Nephron (organoid): ENCODE measurements at regions not wholly inside any gene's neighbourhood (a gene's known extent, or its start where the extent isn't known, plus 50 kb on each side); places are given as distances from the start of the nearest gene placed in this dataset.
A peak's percentile ranks its signal among the peaks of the same experiment; 100 is the strongest.

ENCODE experiments used
- H3K27ac Mint-ChIP-seq, 3 experiments: 2 replicates each; pipeline ENCODE4 v1.8.0; 2020; ENCODE audit warnings: mixed read lengths in 3 of 3, mild to moderate bottlenecking in 2 of 3, moderate library complexity in 1 of 3
- H3K27me3 Mint-ChIP-seq: 2 replicates; pipeline ENCODE4 v1.8.0; 2021; ENCODE audit warnings: low read depth, mild to moderate bottlenecking, moderate library complexity, mixed read lengths
- H3K36me3 Mint-ChIP-seq: 2 replicates; pipeline ENCODE4 v1.8.0; 2020; ENCODE audit warnings: low read depth, mixed read lengths
- H3K4me1 Mint-ChIP-seq: 2 replicates; pipeline ENCODE4 v1.8.0; 2020; ENCODE audit warnings: mixed read lengths
- H3K4me3 Mint-ChIP-seq, 3 experiments: 2 replicates each; pipeline ENCODE4 v1.8.0; 2020; ENCODE audit warnings: mild to moderate bottlenecking in 3 of 3, mixed read lengths in 3 of 3, moderate library complexity in 2 of 3
- H3K9me3 Mint-ChIP-seq: 2 replicates; pipeline ENCODE4 v1.8.0; 2020; ENCODE audit warnings: mixed read lengths
- TF ChIP-seq, protein P1 (sequence below), 3 experiments: fragments of 200-600 bp; sonication (generic); IDR thresholded peaks; one replicate each; pipeline ENCODE4 v1.5.0; 2021; ENCODE audit warnings: antibody characterized with exemption in 3 of 3; ENCODE audit not compliant: unreplicated experiment in 3 of 3

DNA sequence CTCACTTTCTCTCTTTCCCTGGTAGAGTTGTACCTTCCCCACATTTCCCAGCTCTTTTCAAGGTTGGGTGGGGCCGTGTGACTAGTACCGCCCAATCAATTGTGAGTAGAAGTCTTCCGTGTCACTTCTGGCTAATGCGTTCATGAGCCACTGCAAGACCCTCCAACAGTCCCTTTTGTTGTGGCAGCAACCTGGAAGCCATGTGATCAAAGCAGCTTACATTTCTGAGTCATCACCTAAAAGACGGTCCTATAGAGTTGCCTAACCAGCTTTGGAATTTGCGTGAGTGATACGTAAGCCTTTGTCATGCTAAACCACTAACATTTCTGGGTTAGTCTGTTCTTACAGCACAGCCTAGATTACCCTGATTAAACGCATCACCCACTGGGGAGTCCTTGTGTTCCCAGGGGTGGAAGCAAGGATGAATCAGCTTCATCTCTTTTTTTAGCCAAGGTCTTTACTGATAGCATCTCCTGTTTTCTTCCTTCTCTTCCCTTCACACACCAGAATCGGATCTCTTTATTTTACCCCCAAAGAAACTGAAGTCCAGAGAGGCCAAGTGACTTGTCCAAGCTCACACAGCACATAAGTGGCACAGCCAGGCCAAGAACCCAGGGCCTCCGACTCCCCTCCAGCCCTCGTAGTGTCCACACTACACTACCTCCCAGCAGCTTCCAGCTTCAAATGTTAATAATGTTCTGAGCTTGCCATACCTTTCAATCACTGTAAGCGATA, 366.3 kb upstream of the XYLT1 start:
- TF ChIP-seq, protein P1, sequence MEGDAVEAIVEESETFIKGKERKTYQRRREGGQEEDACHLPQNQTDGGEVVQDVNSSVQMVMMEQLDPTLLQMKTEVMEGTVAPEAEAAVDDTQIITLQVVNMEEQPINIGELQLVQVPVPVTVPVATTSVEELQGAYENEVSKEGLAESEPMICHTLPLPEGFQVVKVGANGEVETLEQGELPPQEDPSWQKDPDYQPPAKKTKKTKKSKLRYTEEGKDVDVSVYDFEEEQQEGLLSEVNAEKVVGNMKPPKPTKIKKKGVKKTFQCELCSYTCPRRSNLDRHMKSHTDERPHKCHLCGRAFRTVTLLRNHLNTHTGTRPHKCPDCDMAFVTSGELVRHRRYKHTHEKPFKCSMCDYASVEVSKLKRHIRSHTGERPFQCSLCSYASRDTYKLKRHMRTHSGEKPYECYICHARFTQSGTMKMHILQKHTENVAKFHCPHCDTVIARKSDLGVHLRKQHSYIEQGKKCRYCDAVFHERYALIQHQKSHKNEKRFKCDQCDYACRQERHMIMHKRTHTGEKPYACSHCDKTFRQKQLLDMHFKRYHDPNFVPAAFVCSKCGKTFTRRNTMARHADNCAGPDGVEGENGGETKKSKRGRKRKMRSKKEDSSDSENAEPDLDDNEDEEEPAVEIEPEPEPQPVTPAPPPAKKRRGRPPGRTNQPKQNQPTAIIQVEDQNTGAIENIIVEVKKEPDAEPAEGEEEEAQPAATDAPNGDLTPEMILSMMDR (IDR thresholded peaks at IDR 0.05; ENCODE audit: unreplicated experiment in 3 of 3), result no peak
- no peaks in the 10 kb centered on the region for H3K36me3 Mint-ChIP-seq
- H3K4me3 Mint-ChIP-seq, result no peak overlapping the region
- H3K9me3 Mint-ChIP-seq, result no peaks in the 10 kb centered on the region
- H3K27me3 Mint-ChIP-seq, result peaks cover 15% of the 10 kb centered on the region
- no peak overlapping the region for H3K27ac Mint-ChIP-seq
- no peaks in the 10 kb centered on the region for H3K4me1 Mint-ChIP-seq

- no peaks in the 10 kb centered on the region for H3K36me3 Mint-ChIP-seq
- no peak overlapping the region for H3K27ac Mint-ChIP-seq
Measured at GRCh38 chr16:17835118-17835876, 364.5 kb upstream of the XYLT1 start.

DNA sequence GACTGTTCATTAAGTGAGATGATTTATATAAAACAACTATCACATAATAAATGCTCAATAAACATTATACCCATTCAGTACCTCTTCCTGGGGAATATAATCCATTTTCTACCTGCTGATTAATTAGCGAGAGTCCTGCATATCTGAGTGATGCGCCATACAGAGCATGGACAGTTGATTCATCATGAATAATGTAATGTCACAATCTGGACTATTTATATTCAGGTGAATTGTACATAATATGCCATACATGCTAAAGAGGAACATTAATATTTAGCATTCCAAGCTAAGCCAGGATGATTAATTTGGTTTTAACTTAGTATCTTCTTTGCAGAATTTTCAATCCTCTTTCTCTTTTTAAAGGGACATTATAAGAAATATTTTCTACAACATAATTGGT, 362.0 kb upstream of the XYLT1 start:
- TF ChIP-seq, protein P1 (IDR thresholded peaks at IDR 0.05; ENCODE audit: unreplicated experiment in 3 of 3), result no peak
- no peak overlapping the region for H3K4me3 Mint-ChIP-seq

More at GRCh38 chr16:17835118-17835876, 364.5 kb upstream of the XYLT1 start:
- peaks cover 15% of the 10 kb centered on the region for H3K27me3 Mint-ChIP-seq
- TF ChIP-seq, protein P1 (IDR thresholded peaks at IDR 0.05; ENCODE audit: unreplicated experiment in 3 of 3), result no peak
- no peaks in the 10 kb centered on the region for H3K9me3 Mint-ChIP-seq
- peaks cover 7% of the 10 kb centered on the region for H3K4me1 Mint-ChIP-seq
- H3K4me3 Mint-ChIP-seq, result no peak overlapping the region

GRCh38 chr16:17831330-17831729, 360.6 kb upstream of the XYLT1 start:
- H3K4me3 Mint-ChIP-seq, result no peak overlapping the region
- peaks cover 31% of the 10 kb centered on the region for H3K4me1 Mint-ChIP-seq
- H3K36me3 Mint-ChIP-seq, result no peaks in the 10 kb centered on the region
- TF ChIP-seq, protein P1 (IDR thresholded peaks at IDR 0.05; ENCODE audit: unreplicated experiment in 3 of 3), result no peak
- peaks cover 5% of the 10 kb centered on the region for H3K27me3 Mint-ChIP-seq
- H3K27ac Mint-ChIP-seq, result no peak overlapping the region
- no peaks in the 10 kb centered on the region for H3K9me3 Mint-ChIP-seq

More for the DNA sequence above, 362.0 kb upstream of the XYLT1 start:
- peaks cover 20% of the 10 kb centered on the region for H3K4me1 Mint-ChIP-seq
- H3K36me3 Mint-ChIP-seq, result no peaks in the 10 kb centered on the region
- H3K27ac Mint-ChIP-seq, result no peak overlapping the region
- no peaks in the 10 kb centered on the region for H3K9me3 Mint-ChIP-seq
- H3K27me3 Mint-ChIP-seq, result peaks cover 5% of the 10 kb centered on the region

DNA sequence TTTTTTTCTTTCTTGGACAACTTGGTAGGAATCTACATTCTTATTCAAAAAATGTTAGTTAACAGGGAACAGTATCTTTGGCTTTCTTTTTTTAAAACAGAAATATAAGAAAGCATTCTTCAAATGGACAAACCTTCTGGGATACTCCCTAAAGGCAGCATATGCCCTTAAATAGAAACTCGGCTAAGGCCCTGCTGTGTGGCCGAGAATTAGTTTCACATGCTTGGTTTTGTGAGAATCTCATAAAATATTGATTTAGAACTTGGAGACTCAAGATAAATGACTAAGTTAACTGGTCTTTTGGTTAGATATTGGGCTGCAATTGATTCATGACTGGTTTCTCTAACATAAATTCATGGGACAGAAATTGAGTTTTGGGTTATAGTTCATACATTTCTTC, 359.9 kb upstream of the XYLT1 start:
- peaks cover 5% of the 10 kb centered on the region for H3K27me3 Mint-ChIP-seq
- no peak overlapping the region for H3K4me3 Mint-ChIP-seq
- no peaks in the 10 kb centered on the region for H3K36me3 Mint-ChIP-seq
- peaks cover 33% of the 10 kb centered on the region for H3K4me1 Mint-ChIP-seq
- TF ChIP-seq, protein P1 (IDR thresholded peaks at IDR 0.05; ENCODE audit: unreplicated experiment in 3 of 3), result no peak
- no peaks in the 10 kb centered on the region for H3K9me3 Mint-ChIP-seq
- peak overlapping the region in 2 of 3 experiments; percentile 8 to 72 for H3K27ac Mint-ChIP-seq
